Fibroblast of skin of right quadriceps (primary cell): ENCODE measurements at regions not wholly inside any gene's neighbourhood (a gene's known extent, or its start where the extent isn't known, plus 50 kb on each side); places are given as distances from the start of the nearest gene placed in this dataset.

Experiments used
- DNase-seq: peaks from one replicate; pipeline ENCODE4 v3.0.0-alpha.2; 2013

DNA sequence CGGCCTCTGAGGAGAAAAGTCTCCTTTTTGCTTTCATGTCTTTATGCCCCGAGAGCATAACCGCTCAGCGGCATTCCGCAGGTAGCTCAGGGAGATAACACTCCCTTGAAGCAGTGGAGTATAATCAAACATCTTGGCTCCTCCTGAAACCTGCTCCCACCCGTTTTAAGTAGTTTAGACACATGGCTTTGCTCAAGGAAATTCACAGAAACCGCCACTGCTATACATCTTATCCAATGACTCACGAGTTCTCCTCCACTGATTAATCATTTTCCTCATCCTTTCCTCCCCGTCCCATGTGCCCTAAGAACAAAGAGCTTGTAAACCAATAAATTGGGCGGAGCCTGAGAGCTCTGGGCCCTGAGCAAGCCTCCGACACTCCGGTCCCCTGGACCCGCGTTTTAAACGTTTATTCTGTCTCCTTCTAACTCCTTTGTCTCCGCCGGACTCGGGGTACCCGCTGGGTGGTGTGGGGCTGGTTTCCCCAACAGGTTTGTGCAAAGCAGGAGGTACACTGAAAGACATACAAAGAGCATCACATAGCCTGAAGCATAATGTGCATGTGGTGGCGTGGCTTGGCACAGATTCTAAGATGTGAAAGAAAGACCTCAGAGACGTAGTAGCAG lies 401.2 kb downstream of the TLL1 start:
- DNase-seq, result peak; percentile 30

DNA sequence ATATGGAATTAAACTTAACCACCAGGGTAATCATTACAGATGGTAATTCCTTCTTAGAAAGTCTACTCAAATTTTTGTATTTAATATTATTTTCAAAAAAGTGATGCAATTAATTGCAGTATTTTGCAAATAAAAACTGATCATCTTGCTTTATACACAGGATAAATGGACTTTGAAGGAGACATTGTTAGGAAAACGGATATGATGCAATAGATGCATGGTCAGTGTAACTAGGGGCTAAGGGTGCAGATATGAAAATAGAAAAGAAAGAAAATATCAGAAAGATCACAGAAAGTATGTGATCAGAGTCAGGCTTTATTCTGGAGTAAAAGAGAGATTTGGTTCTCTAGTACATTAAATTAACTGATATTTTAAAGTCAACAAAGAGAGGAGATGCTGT lies 401.7 kb downstream of the TLL1 start:
- DNase-seq, result no peak

DNA sequence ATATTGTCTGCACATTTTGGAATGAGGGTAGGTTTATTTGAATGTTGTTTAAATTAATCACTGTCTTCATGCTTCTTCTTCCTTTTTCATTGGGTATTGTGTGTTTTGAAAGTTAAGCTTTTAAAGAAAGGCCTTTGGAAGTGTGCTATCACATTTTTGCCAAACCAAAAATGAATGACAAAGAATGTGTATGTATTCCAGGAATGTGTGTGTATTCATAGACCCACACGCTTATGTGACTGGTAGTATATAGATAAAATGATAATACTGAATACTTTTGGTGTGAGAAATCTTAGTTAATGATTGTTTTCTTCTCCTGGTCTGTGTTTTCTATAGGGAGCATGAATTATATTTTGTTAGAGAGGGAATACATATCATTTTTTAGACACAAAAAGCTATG lies 404.4 kb downstream of the TLL1 start:
- DNase-seq, result peak; percentile 88

- DNase-seq, result peak; percentile 89
Measured at GRCh38 chr4:166277853-166278252, 404.8 kb downstream of the TLL1 start.

- no peak for DNase-seq
Measured at GRCh38 chr4:166279261-166279660, 406.2 kb downstream of the TLL1 start.

- no peak for DNase-seq
Measured at GRCh38 chr4:166280642-166281041, 407.6 kb downstream of the TLL1 start.

DNA sequence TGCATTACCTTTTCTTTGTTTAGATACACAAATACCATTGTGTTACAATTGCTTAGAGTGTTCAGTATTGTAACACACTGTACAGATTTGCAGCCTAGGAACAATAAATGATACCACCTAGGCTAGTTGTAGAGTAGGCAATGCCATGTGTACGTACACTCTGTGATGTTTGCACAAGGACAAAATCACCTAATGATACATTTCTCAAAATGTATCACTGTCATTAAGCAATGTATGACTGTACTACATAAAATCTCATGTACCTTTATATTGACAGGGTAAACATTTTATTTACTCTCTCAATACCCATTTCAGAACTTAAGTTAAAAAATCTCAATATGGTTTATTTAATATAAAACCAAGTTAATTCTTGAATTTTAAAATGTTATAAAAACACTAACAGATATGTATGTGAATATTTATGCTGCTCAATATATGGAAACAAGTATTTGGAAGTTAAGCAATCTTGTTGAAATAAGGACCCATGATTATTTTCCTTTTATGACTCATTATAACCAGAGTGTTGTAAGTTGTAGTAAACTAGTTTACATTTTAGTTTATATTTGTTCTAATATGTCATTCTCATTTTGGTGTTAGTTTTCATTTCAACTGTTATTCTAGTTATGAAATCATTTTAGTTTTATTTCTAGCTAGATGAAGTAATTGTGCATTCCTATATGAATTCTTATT lies 409.2 kb downstream of the TLL1 start:
- DNase-seq, result no peak

GRCh38 chr4:166284221-166284620 lies 411.2 kb downstream of the TLL1 start:
- DNase-seq, result no peak

GRCh38 chr4:166290426-166290825 lies 417.4 kb downstream of the TLL1 start:
- DNase-seq, result no peak

DNA sequence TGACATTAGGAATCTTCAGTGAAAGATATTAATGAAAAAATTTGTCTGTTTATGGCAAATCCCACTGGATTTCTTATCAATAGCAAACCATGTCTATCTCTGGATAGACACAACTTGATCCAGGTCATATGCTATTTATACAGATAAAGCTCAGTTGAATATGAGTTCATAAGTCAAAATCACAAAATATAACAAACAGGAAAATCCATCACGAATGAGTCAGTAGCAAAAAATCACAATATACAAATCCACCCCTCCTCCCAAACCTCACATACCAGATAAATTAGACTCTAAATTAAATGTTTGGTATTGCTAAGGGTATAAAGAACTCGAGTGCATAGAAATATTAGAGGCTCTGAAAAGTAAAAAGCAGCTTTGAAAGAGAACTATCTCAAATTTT lies 420.5 kb downstream of the TLL1 start:
- peak; percentile 56 for DNase-seq

DNA sequence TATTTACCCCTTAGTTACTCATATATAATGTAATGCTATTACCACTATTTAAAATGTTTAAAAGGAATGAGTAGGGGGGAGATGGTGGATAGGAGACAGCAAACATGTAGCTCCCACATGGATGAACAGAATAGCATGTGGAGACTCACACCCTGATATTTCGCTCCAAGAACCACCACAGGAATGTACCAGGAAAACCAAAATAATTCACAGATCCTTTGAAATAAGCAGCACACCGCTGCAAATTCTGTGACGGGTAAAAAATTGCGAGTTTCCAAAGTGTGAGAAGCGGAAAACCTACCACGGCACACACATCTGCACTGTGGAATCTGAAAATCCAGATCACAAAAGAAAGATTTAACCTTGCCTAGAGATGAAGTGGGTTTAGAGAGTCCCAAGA lies 428.2 kb downstream of the TLL1 start:
- DNase-seq, result peak; percentile 75

GRCh38 chr4:166308647-166309046 lies 435.6 kb downstream of the TLL1 start:
- no peak for DNase-seq

- DNase-seq, result peak; percentile 25
Measured at GRCh38 chr4:166309286-166309685, 436.2 kb downstream of the TLL1 start.

DNA sequence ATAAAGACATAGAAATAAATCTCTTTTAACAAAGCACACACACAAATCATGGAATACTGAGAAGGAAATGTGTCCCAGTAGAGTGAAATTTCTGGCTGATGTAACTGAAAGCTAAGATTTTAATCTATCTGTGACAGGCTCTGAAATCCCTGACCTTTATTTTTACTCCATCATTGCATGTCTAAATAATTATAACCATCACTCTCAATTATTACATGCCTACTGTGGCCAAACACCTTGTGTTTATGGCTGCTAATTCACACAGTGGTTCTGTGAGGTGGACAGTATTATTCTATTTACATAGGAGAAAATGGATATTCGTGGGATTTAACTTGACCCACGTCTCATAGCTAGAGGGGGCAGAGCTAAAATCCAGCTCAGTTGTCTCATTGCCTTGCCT lies 438.1 kb downstream of the TLL1 start:
- DNase-seq, result no peak

DNA sequence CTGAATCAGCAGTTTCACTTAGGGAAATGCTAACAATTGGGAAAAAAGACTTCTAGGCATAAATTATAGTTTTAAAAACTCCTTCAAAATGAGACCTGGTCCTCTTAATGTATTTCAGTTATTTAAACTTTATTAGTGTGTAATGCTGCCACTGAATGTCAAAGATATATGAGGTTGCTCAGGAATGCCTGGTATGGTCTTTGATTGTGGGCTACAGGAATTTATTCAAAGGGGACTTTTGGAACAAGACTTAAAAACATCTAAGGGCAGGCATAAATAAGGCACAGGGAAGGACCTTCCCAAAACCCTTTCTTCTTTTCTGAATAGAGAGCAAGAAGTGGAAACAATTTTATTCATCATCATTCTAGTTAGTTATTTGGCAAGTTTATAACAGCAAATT lies 439.1 kb downstream of the TLL1 start:
- DNase-seq, result peak; percentile 49

- DNase-seq, result no peak
Measured at GRCh38 chr4:166314902-166315301, 441.9 kb downstream of the TLL1 start.

DNA sequence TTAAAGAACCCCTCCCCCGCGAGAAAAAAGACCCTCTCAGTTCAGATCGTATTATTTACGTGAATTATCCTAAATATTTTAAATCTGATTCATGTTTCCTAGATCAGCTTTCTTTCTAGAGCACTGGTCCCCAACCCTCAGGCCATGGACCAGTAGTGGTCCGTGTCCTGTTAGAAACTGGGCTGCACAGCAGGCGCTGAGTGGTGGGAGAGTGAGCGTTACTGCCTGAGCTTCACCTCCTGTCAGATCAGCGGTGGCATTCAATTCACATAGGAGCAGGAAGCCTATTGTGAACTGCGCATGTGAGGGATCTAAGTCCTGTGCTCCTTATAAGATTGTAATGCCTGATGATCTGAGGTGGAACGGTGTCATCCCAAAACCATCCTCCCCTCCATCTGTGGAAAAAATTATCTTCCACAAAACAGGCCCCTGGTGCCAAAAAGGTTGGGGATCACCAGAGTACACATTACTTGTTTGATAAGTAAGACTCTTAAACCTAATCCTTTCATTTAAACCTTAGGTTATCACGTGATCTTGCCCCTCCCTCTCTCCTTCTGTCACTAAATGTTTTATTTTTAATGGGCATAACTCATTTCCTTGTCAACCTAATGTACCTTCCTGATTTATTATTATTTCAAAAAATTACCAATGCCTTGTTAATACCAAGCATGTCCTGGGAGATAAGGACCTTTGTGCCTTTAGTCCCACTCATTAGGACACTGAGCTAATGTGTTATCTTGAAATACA lies 442.9 kb downstream of the TLL1 start:
- DNase-seq, result no peak

- peak; percentile 90 for DNase-seq
Measured at GRCh38 chr4:166318810-166319525, 445.9 kb downstream of the TLL1 start.

DNA sequence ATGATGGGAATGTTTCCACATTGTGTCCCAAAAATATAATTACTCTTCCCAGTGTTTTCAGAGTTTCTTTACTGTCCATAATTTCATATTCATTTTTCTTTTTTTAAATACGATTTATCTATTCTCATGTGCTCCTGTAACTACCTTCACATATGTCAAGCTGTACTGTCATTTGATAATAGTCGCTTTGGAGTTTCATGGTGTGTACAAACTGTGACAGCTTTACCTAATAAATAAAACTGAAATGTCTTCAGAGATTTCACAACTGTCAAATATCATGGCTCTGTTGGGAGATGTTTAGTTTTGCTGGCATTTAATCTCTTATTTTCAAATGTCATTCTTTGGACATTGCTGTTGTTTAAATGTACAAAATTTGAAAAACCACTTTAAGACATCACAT lies 450.2 kb downstream of the TLL1 start:
- no peak for DNase-seq

DNA sequence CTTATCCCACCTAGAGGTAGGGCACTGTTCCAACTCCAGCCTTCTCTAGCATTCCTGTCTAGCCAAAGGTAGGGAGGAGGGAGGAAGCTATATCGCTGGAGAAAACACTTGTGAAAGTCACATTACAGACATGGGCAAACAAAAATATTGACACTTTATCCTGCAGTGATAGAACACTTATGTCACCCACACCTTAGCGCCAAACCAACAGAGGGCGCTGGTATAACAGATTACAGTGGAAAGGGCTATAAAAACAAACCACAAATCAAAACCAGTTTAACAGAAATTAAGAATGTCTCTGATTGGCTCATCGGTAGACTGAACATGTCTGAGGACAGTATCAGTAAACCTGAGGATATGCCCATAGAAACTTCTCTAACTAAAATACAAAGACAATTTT lies 451.3 kb downstream of the TLL1 start:
- no peak for DNase-seq

DNA sequence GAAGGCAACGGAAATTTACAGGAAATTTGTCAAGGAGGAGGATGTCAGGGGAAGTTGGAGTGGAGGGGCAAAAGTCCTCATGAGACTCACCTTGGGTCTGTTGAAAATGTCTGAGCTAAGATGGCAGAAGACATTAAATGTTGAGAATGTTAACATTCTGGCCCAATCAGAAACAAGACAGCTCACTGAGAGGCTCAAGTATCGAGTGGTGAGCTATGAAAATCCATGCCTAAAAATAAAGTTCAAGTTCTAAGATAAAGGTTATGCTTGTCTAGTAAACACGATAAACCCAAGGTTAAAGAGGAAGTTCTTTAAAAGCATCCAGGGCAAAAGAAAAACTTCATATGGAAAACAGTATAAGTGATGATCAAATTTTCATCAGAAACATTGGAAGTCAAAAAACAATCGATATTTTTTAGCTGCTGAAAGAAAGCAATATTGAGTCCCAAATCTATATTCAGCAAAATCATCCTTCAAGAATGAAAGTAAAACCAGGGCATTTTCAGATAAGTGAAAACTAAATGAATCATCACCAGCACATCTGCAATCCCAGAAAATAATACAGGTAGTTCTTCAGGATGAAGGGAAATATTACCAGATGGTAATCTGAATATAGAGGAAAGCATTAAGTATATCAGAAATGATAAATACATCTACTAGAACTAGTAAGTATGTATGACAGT lies 462.4 kb downstream of the TLL1 start:
- DNase-seq, result no peak

DNA sequence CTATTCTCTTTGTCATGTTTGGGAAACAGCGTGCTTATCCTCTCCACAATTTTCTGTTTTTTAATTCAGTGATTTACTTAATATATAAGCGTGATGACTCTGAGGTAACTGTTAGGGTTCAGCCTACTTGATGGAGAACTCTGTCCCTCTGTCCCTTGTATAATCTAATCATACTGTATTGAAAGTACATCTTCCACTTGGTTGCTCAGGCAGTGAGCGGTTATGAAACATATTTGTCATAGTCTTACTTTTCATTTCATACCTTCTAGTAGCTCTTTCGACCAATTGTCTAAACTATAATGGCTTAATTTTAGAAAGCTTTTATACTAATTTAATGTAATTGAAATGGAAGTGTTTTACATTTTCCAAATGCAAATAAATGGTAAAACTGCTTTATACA lies 469.0 kb downstream of the TLL1 start:
- no peak for DNase-seq

GRCh38 chr4:166363198-166363597 lies 490.2 kb downstream of the TLL1 start:
- DNase-seq, result no peak
